T-cell (primary cell): ENCODE measurements at regions not wholly inside any gene's neighbourhood (a gene's known extent, or its start where the extent isn't known, plus 50 kb on each side); places are given as distances from the start of the nearest gene placed in this dataset.

ENCODE experiments used
- ATAC-seq, 4 experiments: fragments of 200-7000 bp in 3 of 4; fragments of 150-1000 bp in 1 of 4; cut with Tn5 transposase; replicated peaks in 1 of 4; 1 replicate in 3 of 4; 2 replicates in 1 of 4; pipeline ENCODE4 v1.10.0; 2021; ENCODE audit warnings: moderate library complexity in 3 of 4, mild to moderate bottlenecking in 2 of 4, moderate number of reproducible peaks in 1 of 4
- CTCF ChIA-PET, 2 donors: fragments of 300-600 bp; sonication (Branson Sonifier 250); formaldehyde crosslinking; loops; one replicate each; lab custom pipeline; 2022; ENCODE audit warnings: antibody characterized with exemption in 2 of 2; lab: Charles Lee
- POLR2A ChIA-PET, 2 donors: fragments of 300-600 bp; sonication (Branson Sonifier 250); formaldehyde crosslinking; loops; one replicate each; lab custom pipeline; 2022; ENCODE audit warnings: antibody characterized with exemption in 2 of 2; lab: Charles Lee
- DNase-seq, 35 experiments: peaks; one replicate each; pipeline versions ENCODE4 v3.0.0 to v3.0.0-alpha.2; 2013 to 2023
- H3K27ac ChIP-seq: one replicate; pipeline ENCODE4 v1.5.1; 2013; ENCODE audit warnings: low read length
- H3K27me3 ChIP-seq, 2 experiments: replicated peaks in 1 of 2; 1 replicate in 1 of 2; 2 replicates in 1 of 2; pipeline versions ENCODE4 v1.6.1 to v1.7.0; 2013; ENCODE audit warnings: low read length in 1 of 2, mixed read lengths in 1 of 2; ENCODE audit not compliant: control insufficient read depth in 2 of 2, insufficient read depth in 2 of 2; ENCODE audit errors: extremely low read depth in 1 of 2
- H3K36me3 ChIP-seq, 2 donors: 1 replicate in 1 of 2; 2 replicates in 1 of 2; pipeline versions ENCODE4 v1.6.1 to v1.7.0; 2013; ENCODE audit warnings: low read length in 1 of 2; ENCODE audit not compliant: control insufficient read depth in 2 of 2, insufficient read depth in 1 of 2; ENCODE audit errors: extremely low read depth in 1 of 2
- H3K4me1 ChIP-seq, 2 experiments: 1 replicate in 1 of 2; 2 replicates in 1 of 2; pipeline versions ENCODE4 v1.6.1 to v1.7.0; 2013; ENCODE audit warnings: low read length in 2 of 2, mixed read lengths in 1 of 2; ENCODE audit not compliant: insufficient read depth in 2 of 2, control insufficient read depth in 1 of 2; ENCODE audit errors: extremely low read depth in 1 of 2
- H3K4me3 ChIP-seq, 2 donors: 1 replicate in 1 of 2; 2 replicates in 1 of 2; pipeline versions ENCODE4 v1.5.1 to v1.7.0; 2013; ENCODE audit warnings: mild to moderate bottlenecking in 2 of 2, low read length in 1 of 2, moderate library complexity in 1 of 2; ENCODE audit not compliant: control insufficient read depth in 1 of 2; ENCODE audit errors: extremely low read depth in 1 of 2
- H3K9me3 ChIP-seq: 2 replicates; pipeline ENCODE4 v1.7.0; 2013
- H3K27ac Mint-ChIP-seq, 2 donors: one replicate each; pipeline ENCODE4 v1.8.0; 2020 to 2021; ENCODE audit warnings: mild to moderate bottlenecking in 2 of 2, mixed read lengths in 2 of 2
- H3K27me3 Mint-ChIP-seq, 2 donors: one replicate each; pipeline ENCODE4 v1.8.0; 2021 to 2022; ENCODE audit warnings: mixed read lengths in 2 of 2
- H3K36me3 Mint-ChIP-seq: one replicate; pipeline ENCODE4 v1.8.0; 2021; ENCODE audit warnings: mixed read lengths
- H3K4me1 Mint-ChIP-seq, 3 donors: one replicate each; pipeline ENCODE4 v1.8.0; 2020 to 2022; ENCODE audit warnings: mixed read lengths in 3 of 3, mild to moderate bottlenecking in 1 of 3
- H3K4me3 Mint-ChIP-seq, 3 donors: one replicate each; pipeline ENCODE4 v1.8.0; 2020 to 2022; ENCODE audit warnings: mild to moderate bottlenecking in 3 of 3, mixed read lengths in 3 of 3, moderate library complexity in 3 of 3
- H3K9me3 Mint-ChIP-seq, 3 donors: one replicate each; pipeline ENCODE4 v1.8.0; 2020 to 2022; ENCODE audit warnings: mixed read lengths in 3 of 3
- WGBS: methylation state at CpG from one replicate; pipeline ENCODE4 v1.1.5; 2013; ENCODE audit warnings: missing lambda C conversion rate; ENCODE audit not compliant: insufficient coverage; 5-methylcytosine and 5-hydroxymethylcytosine counted together

DNA sequence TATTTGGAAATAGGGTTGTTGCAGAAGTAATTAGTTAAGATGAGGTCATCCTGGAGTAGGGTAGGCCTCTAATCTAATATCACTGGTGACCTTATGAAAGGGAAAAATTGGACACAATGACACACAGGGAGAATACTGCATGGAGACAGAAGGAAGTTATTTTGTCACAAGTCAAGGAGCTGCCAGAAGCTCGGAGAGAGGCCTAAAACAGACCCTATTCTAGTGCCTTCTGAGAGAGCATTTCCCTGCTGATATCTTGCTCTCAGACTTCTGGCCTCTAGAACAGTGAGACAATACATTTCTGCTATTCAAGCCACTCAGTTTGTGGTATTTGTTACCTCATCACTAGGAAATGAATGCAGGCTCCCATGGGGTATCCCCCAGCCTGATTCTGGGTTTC lies 332.9 kb downstream of the CSNK1G3 start:
- 40% methylated on average over 1 of the region's 1 CpG for WGBS
- POLR2A ChIA-PET, result no interaction called here
- Histone ChIP-seq H3K27me3 (no peaks in the 10 kb centered on the region), H3K4me1 (no peaks in the 10 kb centered on the region), H3K27ac (no peak overlapping the region), H3K36me3 (no peaks in the 10 kb centered on the region), H3K9me3 (no peaks in the 10 kb centered on the region), H3K4me3 (no peak overlapping the region)
- no peak overlapping the region for H3K4me3 Mint-ChIP-seq
- H3K36me3 Mint-ChIP-seq, result no peaks in the 10 kb centered on the region
- H3K4me1 Mint-ChIP-seq, result no peaks in the 10 kb centered on the region
- H3K9me3 Mint-ChIP-seq, result peaks cover 8 to 15% (median 10%) of the 10 kb centered on the region in 3 donors
- no peaks in the 10 kb centered on the region for H3K27me3 Mint-ChIP-seq
- ATAC-seq (no peak), DNase-seq (no peak)
- no peak overlapping the region for H3K27ac Mint-ChIP-seq
- CTCF ChIA-PET, result no interaction called here

DNA sequence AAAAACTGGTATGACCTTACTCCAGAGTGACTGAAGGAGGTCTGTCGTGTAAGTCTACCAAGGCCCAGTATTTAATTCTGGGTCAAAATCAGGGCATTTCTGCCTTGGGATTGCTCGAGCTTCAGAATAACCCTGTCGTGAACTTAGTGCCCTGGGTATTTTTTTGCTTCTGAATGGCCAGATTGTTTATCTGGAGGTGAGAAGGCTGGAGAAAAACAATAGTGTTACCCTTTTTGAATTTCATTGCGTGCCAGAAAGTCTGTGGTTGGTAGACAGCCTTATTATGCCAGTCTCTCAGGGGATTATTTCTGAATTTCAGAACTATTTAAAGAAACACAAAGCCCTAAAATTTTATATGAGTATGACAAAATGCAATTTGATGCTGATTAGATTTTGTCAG lies 323.4 kb downstream of the CSNK1G3 start:
- no peak for ATAC-seq
- no peak overlapping the region for H3K27ac ChIP-seq
- POLR2A ChIA-PET, result no interaction called here
- Mint-ChIP-seq H3K36me3 (no peaks in the 10 kb centered on the region), H3K27me3 (no peaks in the 10 kb centered on the region), H3K4me1 (no peaks in the 10 kb centered on the region), H3K4me3 (no peak overlapping the region), H3K9me3 (peaks cover 4 to 22% (median 10%) of the 10 kb centered on the region in 3 donors), H3K27ac (no peak overlapping the region)
- WGBS, result 63% methylated on average over 4 of the region's 4 CpGs
- H3K36me3 ChIP-seq, result no peaks in the 10 kb centered on the region
- no peak overlapping the region for H3K4me3 ChIP-seq
- H3K27me3 ChIP-seq, result no peaks in the 10 kb centered on the region
- no peak for DNase-seq
- CTCF ChIA-PET, result no interaction called here
- H3K4me1 ChIP-seq, result no peaks in the 10 kb centered on the region
- H3K9me3 ChIP-seq, result no peaks in the 10 kb centered on the region

DNA sequence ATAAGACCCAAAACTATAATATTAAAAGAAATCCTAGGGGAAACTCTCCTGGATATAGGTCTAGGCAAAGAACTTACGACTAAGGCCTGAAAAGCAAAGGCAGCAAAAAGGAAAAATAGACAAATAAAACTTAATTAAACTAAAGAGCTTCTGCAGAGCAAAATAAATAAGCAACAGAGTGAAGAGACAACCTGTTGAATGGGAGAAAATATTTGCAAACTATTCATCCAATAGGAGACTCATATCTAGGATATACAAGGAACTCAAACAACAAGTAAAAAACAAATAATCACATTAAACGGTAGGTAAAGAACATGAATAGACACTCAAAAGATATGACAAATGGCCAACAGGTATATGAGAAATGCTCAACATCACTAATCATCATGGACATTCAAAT lies 318.6 kb downstream of the CSNK1G3 start:
- no peak for DNase-seq
- H3K4me1 ChIP-seq, result no peaks in the 10 kb centered on the region
- ATAC-seq, result no peak
- no peaks in the 10 kb centered on the region for H3K27me3 Mint-ChIP-seq
- H3K4me1 Mint-ChIP-seq, result no peaks in the 10 kb centered on the region
- H3K4me3 Mint-ChIP-seq, result no peak overlapping the region
- no peaks in the 10 kb centered on the region for H3K9me3 ChIP-seq
- H3K36me3 ChIP-seq, result no peaks in the 10 kb centered on the region
- ChIA-PET POLR2A (no interaction called here), CTCF (no interaction called here)
- H3K27ac Mint-ChIP-seq, result no peak overlapping the region
- peaks cover 0 to 11% (median 7%) of the 10 kb centered on the region in 3 donors for H3K9me3 Mint-ChIP-seq
- H3K36me3 Mint-ChIP-seq, result no peaks in the 10 kb centered on the region
- no peak overlapping the region for H3K27ac ChIP-seq
- H3K4me3 ChIP-seq, result no peak overlapping the region
- WGBS, result no CpG with 5 or more reads among the region's 2 CpGs
- H3K27me3 ChIP-seq, result no peaks in the 10 kb centered on the region

DNA sequence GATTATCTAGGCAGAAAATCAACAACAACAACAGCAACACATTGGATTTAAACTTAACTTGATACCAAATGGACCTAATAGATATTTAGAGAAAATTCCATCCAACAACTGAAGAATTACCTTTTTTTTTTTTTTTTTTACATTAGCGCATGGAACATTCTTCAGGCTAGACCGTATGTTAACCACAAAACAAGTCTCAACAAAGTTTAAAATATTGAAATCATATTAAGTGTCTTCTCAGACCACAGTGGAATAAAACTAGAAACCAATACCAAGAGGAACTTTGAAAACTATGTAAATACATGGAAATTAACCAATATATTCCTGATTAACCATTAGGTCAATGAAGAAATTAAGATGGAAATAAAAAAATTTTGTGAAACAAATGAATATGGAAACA lies 315.8 kb downstream of the CSNK1G3 start:
- Mint-ChIP-seq H3K9me3 (peaks cover 0 to 11% (median 7%) of the 10 kb centered on the region in 3 donors), H3K4me1 (no peaks in the 10 kb centered on the region), H3K27me3 (no peaks in the 10 kb centered on the region), H3K27ac (no peak overlapping the region), H3K36me3 (no peaks in the 10 kb centered on the region), H3K4me3 (no peak overlapping the region)
- ATAC-seq, result no peak
- POLR2A ChIA-PET, result no interaction called here
- no peaks in the 10 kb centered on the region for H3K36me3 ChIP-seq
- no peaks in the 10 kb centered on the region for H3K27me3 ChIP-seq
- H3K27ac ChIP-seq, result no peak overlapping the region
- no CpG with 5 or more reads among the region's 2 CpGs for WGBS
- no peaks in the 10 kb centered on the region for H3K9me3 ChIP-seq
- no peak overlapping the region for H3K4me3 ChIP-seq
- CTCF ChIA-PET, result no interaction called here
- H3K4me1 ChIP-seq, result no peaks in the 10 kb centered on the region
- DNase-seq, result no peak

DNA sequence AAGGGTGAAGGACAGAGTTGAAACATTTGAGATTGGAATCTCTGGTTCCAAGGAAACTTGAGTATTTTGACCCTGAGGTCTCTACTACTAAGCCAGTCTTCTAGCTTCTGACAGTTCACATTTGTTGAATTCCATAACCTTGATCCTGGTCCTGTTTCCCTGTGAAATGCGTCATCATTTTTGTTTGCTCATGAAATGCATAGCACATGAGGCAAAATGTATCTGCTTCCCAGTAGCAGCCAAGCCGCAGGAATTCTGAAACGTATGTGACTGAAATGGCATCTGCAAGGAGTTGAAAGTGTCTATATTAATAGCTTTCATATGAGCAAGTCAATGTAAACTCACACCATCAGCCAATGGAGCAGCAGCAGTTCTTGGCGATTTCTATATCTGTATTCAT lies 307.9 kb downstream of the CSNK1G3 start:
- Histone ChIP-seq H3K27me3 (no peaks in the 10 kb centered on the region), H3K4me1 (no peaks in the 10 kb centered on the region), H3K27ac (no peak overlapping the region), H3K4me3 (no peak overlapping the region), H3K9me3 (no peaks in the 10 kb centered on the region), H3K36me3 (no peaks in the 10 kb centered on the region)
- Mint-ChIP-seq H3K9me3 (peaks cover 0 to 3% (median 0%) of the 10 kb centered on the region in 3 donors), H3K27ac (no peak overlapping the region), H3K4me3 (no peak overlapping the region), H3K27me3 (no peaks in the 10 kb centered on the region), H3K36me3 (no peaks in the 10 kb centered on the region), H3K4me1 (no peaks in the 10 kb centered on the region)
- no peak for ATAC-seq
- DNase-seq, result no peak
- CTCF ChIA-PET, result interaction anchor here in 1 of 2 donors (0.7 kb wide), 1 partner anchor 202 kb away, joined by 3 read pairs; no protein-coding TSS in a partner anchor
- 93% methylated on average over 2 of the region's 4 CpGs for WGBS
- POLR2A ChIA-PET, result no interaction called here

DNA sequence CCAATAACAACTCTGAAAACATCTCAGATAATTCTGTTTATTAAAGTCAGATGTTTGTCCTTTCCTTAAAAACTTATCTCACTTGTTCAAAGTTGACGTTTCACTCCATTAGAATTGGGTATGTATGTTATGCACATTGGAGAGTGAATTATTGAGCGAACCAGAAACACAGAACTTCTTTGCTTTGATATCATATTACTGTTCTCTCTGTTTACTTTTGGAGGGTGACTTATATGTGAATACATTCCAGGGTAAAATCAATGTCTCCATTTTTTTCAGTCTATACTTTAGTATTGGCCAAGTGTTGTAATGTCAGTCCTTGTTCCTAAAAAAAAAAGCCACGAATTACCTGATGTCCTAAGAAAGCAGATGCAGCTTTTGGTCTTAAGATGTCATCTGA lies 307.4 kb downstream of the CSNK1G3 start:
- H3K4me1 ChIP-seq, result no peaks in the 10 kb centered on the region
- ATAC-seq (no peak), DNase-seq (no peak)
- ChIA-PET CTCF (interaction anchor here in 1 of 2 donors (0.7 kb wide), 1 partner anchor 202 kb away, joined by 3 read pairs; no protein-coding TSS in a partner anchor), POLR2A (no interaction called here)
- no peaks in the 10 kb centered on the region for H3K36me3 ChIP-seq
- Mint-ChIP-seq H3K9me3 (peaks cover 0 to 3% (median 0%) of the 10 kb centered on the region in 3 donors), H3K4me1 (no peaks in the 10 kb centered on the region), H3K4me3 (no peak overlapping the region), H3K27me3 (no peaks in the 10 kb centered on the region), H3K36me3 (no peaks in the 10 kb centered on the region), H3K27ac (no peak overlapping the region)
- WGBS, result no CpG with 5 or more reads among the region's 3 CpGs
- no peaks in the 10 kb centered on the region for H3K9me3 ChIP-seq
- no peak overlapping the region for H3K4me3 ChIP-seq
- no peaks in the 10 kb centered on the region for H3K27me3 ChIP-seq
- H3K27ac ChIP-seq, result no peak overlapping the region

DNA sequence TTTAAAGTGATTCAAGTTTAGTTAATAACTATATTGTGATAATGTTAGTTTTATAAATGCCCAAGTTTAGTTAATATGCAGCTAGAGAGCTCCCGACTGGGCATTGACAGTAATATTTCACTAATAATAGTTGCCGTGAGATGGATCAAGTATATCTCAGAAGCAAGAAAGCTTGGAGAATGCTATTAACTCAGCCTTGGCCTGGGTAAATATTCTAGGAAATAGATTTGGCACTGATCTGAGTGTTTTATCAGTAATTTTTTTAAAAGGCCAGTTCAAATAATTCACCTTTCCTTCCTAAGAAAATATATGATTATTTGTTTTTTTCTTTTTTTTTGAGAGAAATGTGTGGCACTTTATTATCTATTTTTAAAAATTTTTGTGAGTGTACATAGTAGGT lies 305.3 kb downstream of the CSNK1G3 start:
- Histone ChIP-seq H3K27me3 (no peaks in the 10 kb centered on the region), H3K36me3 (no peaks in the 10 kb centered on the region), H3K9me3 (no peaks in the 10 kb centered on the region), H3K4me3 (no peak overlapping the region), H3K27ac (no peak overlapping the region), H3K4me1 (no peaks in the 10 kb centered on the region)
- Mint-ChIP-seq H3K27me3 (no peaks in the 10 kb centered on the region), H3K9me3 (peaks cover 0 to 3% (median 0%) of the 10 kb centered on the region in 3 donors), H3K36me3 (no peaks in the 10 kb centered on the region), H3K4me3 (no peak overlapping the region), H3K4me1 (no peaks in the 10 kb centered on the region), H3K27ac (no peak overlapping the region)
- no peak for DNase-seq
- CTCF ChIA-PET, result no interaction called here
- WGBS, result no CpG with 5 or more reads among the region's 2 CpGs
- ATAC-seq, result no peak
- POLR2A ChIA-PET, result no interaction called here
